ENCODE measurements at regions not wholly inside any gene's neighbourhood (a gene's known extent, or its start where the extent isn't known, plus 50 kb on each side); places are given as distances from the start of the nearest gene placed in this dataset.

DNA sequence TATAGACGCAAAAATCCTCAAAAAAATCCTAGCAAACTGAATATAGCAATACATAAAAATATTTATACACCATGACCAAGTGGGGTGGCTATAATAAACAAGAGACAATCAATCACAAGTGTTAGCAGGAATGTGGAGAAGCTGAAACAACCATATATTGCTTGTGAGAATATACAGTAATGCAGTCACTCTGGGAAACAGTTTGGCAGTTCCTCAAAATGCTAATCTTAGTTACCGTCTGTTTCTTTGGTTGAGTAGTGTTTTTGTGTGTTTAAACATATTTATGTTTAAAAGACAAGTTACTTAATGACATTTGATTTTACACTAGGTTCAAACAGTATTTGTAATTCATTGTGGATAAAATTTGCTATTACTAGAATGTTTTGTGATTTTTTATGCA, 792.0 kb downstream of the LTN1 start:
- TF ChIP-seq, protein P1, sequence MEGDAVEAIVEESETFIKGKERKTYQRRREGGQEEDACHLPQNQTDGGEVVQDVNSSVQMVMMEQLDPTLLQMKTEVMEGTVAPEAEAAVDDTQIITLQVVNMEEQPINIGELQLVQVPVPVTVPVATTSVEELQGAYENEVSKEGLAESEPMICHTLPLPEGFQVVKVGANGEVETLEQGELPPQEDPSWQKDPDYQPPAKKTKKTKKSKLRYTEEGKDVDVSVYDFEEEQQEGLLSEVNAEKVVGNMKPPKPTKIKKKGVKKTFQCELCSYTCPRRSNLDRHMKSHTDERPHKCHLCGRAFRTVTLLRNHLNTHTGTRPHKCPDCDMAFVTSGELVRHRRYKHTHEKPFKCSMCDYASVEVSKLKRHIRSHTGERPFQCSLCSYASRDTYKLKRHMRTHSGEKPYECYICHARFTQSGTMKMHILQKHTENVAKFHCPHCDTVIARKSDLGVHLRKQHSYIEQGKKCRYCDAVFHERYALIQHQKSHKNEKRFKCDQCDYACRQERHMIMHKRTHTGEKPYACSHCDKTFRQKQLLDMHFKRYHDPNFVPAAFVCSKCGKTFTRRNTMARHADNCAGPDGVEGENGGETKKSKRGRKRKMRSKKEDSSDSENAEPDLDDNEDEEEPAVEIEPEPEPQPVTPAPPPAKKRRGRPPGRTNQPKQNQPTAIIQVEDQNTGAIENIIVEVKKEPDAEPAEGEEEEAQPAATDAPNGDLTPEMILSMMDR (IDR thresholded peaks at IDR 0.05): no peak
- no peak for TF ChIP-seq POLR2A (IDR thresholded peaks at IDR 0.05)
